ENCODE measurements at regions not wholly inside any gene's neighbourhood (a gene's known extent, or its start where the extent isn't known, plus 50 kb on each side); places are given as distances from the start of the nearest gene placed in this dataset.

- DNase-seq = peak; percentile 15 to 81 (median 71)
- peaks cover 0 to 2% (median 0%) of the 10 kb centered on the region in 5 experiments for H3K27me3 ChIP-seq (replicated peaks in 2 of 5; ENCODE audit: control insufficient read depth in 4 of 5, insufficient read depth in 5 of 5, low read length in 4 of 5)
- ChIA-PET CTCF (interaction anchor here (1.6 kb wide), 1 partner anchor 11 kb away, joined by 5 read pairs; no protein-coding TSS in a partner anchor), POLR2A (no interaction called here)
- H3K4me3 ChIP-seq (ENCODE audit: control insufficient read depth in 1 of 7, extremely low read depth in 1 of 7, insufficient read depth in 4 of 7, low read depth in 2 of 7, low read length in 6 of 7) = no peak overlapping the region
- H3K4me1 ChIP-seq (ENCODE audit: control extremely low read depth in 1 of 4, control insufficient read depth in 4 of 4, insufficient read depth in 4 of 4, low read length in 3 of 4) = peaks cover 0 to 28% (median 14%) of the 10 kb centered on the region in 4 experiments
- no peaks in the 10 kb centered on the region for H3K36me3 ChIP-seq (ENCODE audit: control insufficient read depth in 4 of 4, insufficient read depth in 4 of 4, low read length in 3 of 4)
- WGBS (ENCODE audit: insufficient coverage) = 14% methylated on average over 1 of the region's 5 CpGs
- H3K27ac ChIP-seq (ENCODE audit: insufficient read depth in 1 of 2, low read depth in 1 of 2, low read length in 2 of 2, poor library complexity in 1 of 2, severe bottlenecking in 2 of 2) = no peak overlapping the region
- peaks cover 0 to 6% (median 1%) of the 10 kb centered on the region in 5 experiments for H3K9me3 ChIP-seq (ENCODE audit: control extremely low read depth in 1 of 5, control insufficient read depth in 4 of 5, insufficient read depth in 2 of 5, low read depth in 1 of 5, low read length in 4 of 5)
Measured at GRCh38 chr2:103138123-103138901, 376.5 kb downstream of the TMEM182 start.

- DNase-seq = no peak
- H3K4me1 ChIP-seq (ENCODE audit: control extremely low read depth in 1 of 4, control insufficient read depth in 4 of 4, insufficient read depth in 4 of 4, low read length in 3 of 4) = peaks cover 0 to 24% (median 13%) of the 10 kb centered on the region in 4 experiments
- no peak overlapping the region for H3K27ac ChIP-seq (ENCODE audit: insufficient read depth in 1 of 2, low read depth in 1 of 2, low read length in 2 of 2, poor library complexity in 1 of 2, severe bottlenecking in 2 of 2)
- peaks cover 0 to 2% (median 0%) of the 10 kb centered on the region in 5 experiments for H3K27me3 ChIP-seq (replicated peaks in 2 of 5; ENCODE audit: control insufficient read depth in 4 of 5, insufficient read depth in 5 of 5, low read length in 4 of 5)
- peaks cover 0 to 6% (median 1%) of the 10 kb centered on the region in 5 experiments for H3K9me3 ChIP-seq (ENCODE audit: control extremely low read depth in 1 of 5, control insufficient read depth in 4 of 5, insufficient read depth in 2 of 5, low read depth in 1 of 5, low read length in 4 of 5)
- H3K4me3 ChIP-seq (ENCODE audit: control insufficient read depth in 1 of 7, extremely low read depth in 1 of 7, insufficient read depth in 4 of 7, low read depth in 2 of 7, low read length in 6 of 7) = no peak overlapping the region
- WGBS (ENCODE audit: insufficient coverage) = 86% methylated on average over 7 of the region's 7 CpGs
- CTCF ChIA-PET = interaction anchor here (1.6 kb wide), 1 partner anchor 9 kb away, joined by 5 read pairs; no protein-coding TSS in a partner anchor
- H3K36me3 ChIP-seq (ENCODE audit: control insufficient read depth in 4 of 4, insufficient read depth in 4 of 4, low read length in 3 of 4) = no peaks in the 10 kb centered on the region
- POLR2A ChIA-PET = no interaction called here
Measured at GRCh38 chr2:103139628-103140268, 377.9 kb downstream of the TMEM182 start.

GRCh38 chr2:103144837-103145236, 383.0 kb downstream of the TMEM182 start:
- POLR2A ChIA-PET = no interaction called here
- CTCF ChIA-PET = interaction anchor here (0.8 kb wide), 1 partner anchor 17 kb away, joined by 3 read pairs; no protein-coding TSS in a partner anchor
- WGBS (ENCODE audit: insufficient coverage) = 100% methylated on average over 1 of the region's 1 CpG
- H3K27me3 ChIP-seq (replicated peaks in 2 of 5; ENCODE audit: control insufficient read depth in 4 of 5, insufficient read depth in 5 of 5, low read length in 4 of 5) = peaks cover 0 to 2% (median 0%) of the 10 kb centered on the region in 5 experiments
- H3K4me3 ChIP-seq (ENCODE audit: control insufficient read depth in 1 of 7, extremely low read depth in 1 of 7, insufficient read depth in 4 of 7, low read depth in 2 of 7, low read length in 6 of 7) = no peak overlapping the region
- DNase-seq = peak in 1 of 3 donors; percentile 19
- H3K4me1 ChIP-seq (ENCODE audit: control extremely low read depth in 1 of 4, control insufficient read depth in 4 of 4, insufficient read depth in 4 of 4, low read length in 3 of 4) = peaks cover 0 to 3% (median 0%) of the 10 kb centered on the region in 4 experiments
- no peak overlapping the region for H3K27ac ChIP-seq (ENCODE audit: insufficient read depth in 1 of 2, low read depth in 1 of 2, low read length in 2 of 2, poor library complexity in 1 of 2, severe bottlenecking in 2 of 2)
- no peaks in the 10 kb centered on the region for H3K36me3 ChIP-seq (ENCODE audit: control insufficient read depth in 4 of 4, insufficient read depth in 4 of 4, low read length in 3 of 4)
- H3K9me3 ChIP-seq (ENCODE audit: control extremely low read depth in 1 of 5, control insufficient read depth in 4 of 5, insufficient read depth in 2 of 5, low read depth in 1 of 5, low read length in 4 of 5) = peaks cover 0 to 2% (median 0%) of the 10 kb centered on the region in 5 experiments

- POLR2A ChIA-PET = no interaction called here
- H3K36me3 ChIP-seq (ENCODE audit: control insufficient read depth in 4 of 4, insufficient read depth in 4 of 4, low read length in 3 of 4) = no peaks in the 10 kb centered on the region
- DNase-seq = no peak
- no peak overlapping the region for H3K4me3 ChIP-seq (ENCODE audit: control insufficient read depth in 1 of 7, extremely low read depth in 1 of 7, insufficient read depth in 4 of 7, low read depth in 2 of 7, low read length in 6 of 7)
- H3K4me1 ChIP-seq (ENCODE audit: control extremely low read depth in 1 of 4, control insufficient read depth in 4 of 4, insufficient read depth in 4 of 4, low read length in 3 of 4) = peaks cover 0 to 2% (median 0%) of the 10 kb centered on the region in 4 experiments
- WGBS (ENCODE audit: insufficient coverage) = 100% methylated on average over 1 of the region's 1 CpG
- H3K9me3 ChIP-seq (ENCODE audit: control extremely low read depth in 1 of 5, control insufficient read depth in 4 of 5, insufficient read depth in 2 of 5, low read depth in 1 of 5, low read length in 4 of 5) = peaks cover 0 to 2% (median 0%) of the 10 kb centered on the region in 5 experiments
- H3K27ac ChIP-seq (ENCODE audit: insufficient read depth in 1 of 2, low read depth in 1 of 2, low read length in 2 of 2, poor library complexity in 1 of 2, severe bottlenecking in 2 of 2) = no peak overlapping the region
- peaks cover 0 to 2% (median 0%) of the 10 kb centered on the region in 5 experiments for H3K27me3 ChIP-seq (replicated peaks in 2 of 5; ENCODE audit: control insufficient read depth in 4 of 5, insufficient read depth in 5 of 5, low read length in 4 of 5)
- CTCF ChIA-PET = no interaction called here
Measured at GRCh38 chr2:103145739-103146138, 383.9 kb downstream of the TMEM182 start.

GRCh38 chr2:103151046-103151445, 389.2 kb downstream of the TMEM182 start:
- Histone ChIP-seq H3K9me3 (ENCODE audit: control extremely low read depth in 1 of 5, control insufficient read depth in 4 of 5, insufficient read depth in 2 of 5, low read depth in 1 of 5, low read length in 4 of 5) (no peaks in the 10 kb centered on the region), H3K4me3 (ENCODE audit: control insufficient read depth in 1 of 7, extremely low read depth in 1 of 7, insufficient read depth in 4 of 7, low read depth in 2 of 7, low read length in 6 of 7) (no peak overlapping the region), H3K27me3 (replicated peaks in 2 of 5; ENCODE audit: control insufficient read depth in 4 of 5, insufficient read depth in 5 of 5, low read length in 4 of 5) (no peaks in the 10 kb centered on the region), H3K27ac (ENCODE audit: insufficient read depth in 1 of 2, low read depth in 1 of 2, low read length in 2 of 2, poor library complexity in 1 of 2, severe bottlenecking in 2 of 2) (no peak overlapping the region), H3K4me1 (ENCODE audit: control extremely low read depth in 1 of 4, control insufficient read depth in 4 of 4, insufficient read depth in 4 of 4, low read length in 3 of 4) (no peaks in the 10 kb centered on the region), H3K36me3 (ENCODE audit: control insufficient read depth in 4 of 4, insufficient read depth in 4 of 4, low read length in 3 of 4) (no peaks in the 10 kb centered on the region)
- ChIA-PET CTCF (no interaction called here), POLR2A (no interaction called here)
- WGBS (ENCODE audit: insufficient coverage) = 100% methylated on average over 3 of the region's 3 CpGs
- DNase-seq = no peak

- no peak for DNase-seq
- no peaks in the 10 kb centered on the region for H3K9me3 ChIP-seq (ENCODE audit: control extremely low read depth in 1 of 5, control insufficient read depth in 4 of 5, insufficient read depth in 2 of 5, low read depth in 1 of 5, low read length in 4 of 5)
- POLR2A ChIA-PET = no interaction called here
- H3K27ac ChIP-seq (ENCODE audit: insufficient read depth in 1 of 2, low read depth in 1 of 2, low read length in 2 of 2, poor library complexity in 1 of 2, severe bottlenecking in 2 of 2) = no peak overlapping the region
- 100% methylated on average over 2 of the region's 2 CpGs for WGBS (ENCODE audit: insufficient coverage)
- H3K36me3 ChIP-seq (ENCODE audit: control insufficient read depth in 4 of 4, insufficient read depth in 4 of 4, low read length in 3 of 4) = no peaks in the 10 kb centered on the region
- H3K27me3 ChIP-seq (replicated peaks in 2 of 5; ENCODE audit: control insufficient read depth in 4 of 5, insufficient read depth in 5 of 5, low read length in 4 of 5) = no peaks in the 10 kb centered on the region
- H3K4me3 ChIP-seq (ENCODE audit: control insufficient read depth in 1 of 7, extremely low read depth in 1 of 7, insufficient read depth in 4 of 7, low read depth in 2 of 7, low read length in 6 of 7) = no peak overlapping the region
- H3K4me1 ChIP-seq (ENCODE audit: control extremely low read depth in 1 of 4, control insufficient read depth in 4 of 4, insufficient read depth in 4 of 4, low read length in 3 of 4) = no peaks in the 10 kb centered on the region
- CTCF ChIA-PET = interaction anchor here (1.1 kb wide), 1 partner anchor 9 kb away, joined by 5 read pairs; no protein-coding TSS in a partner anchor
Measured at GRCh38 chr2:103152556-103152955, 390.7 kb downstream of the TMEM182 start.

Measured in common myeloid progenitor, CD34-positive (primary cell).